Retinal pigment epithelial cell (primary cell): ENCODE measurements at regions not wholly inside any gene's neighbourhood (a gene's known extent, or its start where the extent isn't known, plus 50 kb on each side); places are given as distances from the start of the nearest gene placed in this dataset.

Experiments
- DNase-seq: peaks from one replicate; pipeline ENCODE4 v3.0.0-alpha.2; 2010; ENCODE audit warnings: low read depth
- H3K4me3 ChIP-seq: 2 replicates; pipeline ENCODE4 v1.5.1; 2011; ENCODE audit warnings: mild to moderate bottlenecking, low read length, control low read depth, moderate library complexity
- TF ChIP-seq, protein P1 (sequence below): conservative IDR thresholded peaks from 2 replicates; pipeline ENCODE4 v1.5.1; 2011; ENCODE audit warnings: low read depth, low read length, control low read depth, inconsistent platforms

GRCh38 chr5:124892185-124892848 is 145.9 kb upstream of the ZNF608 start:
- H3K4me3 ChIP-seq: no peak overlapping the region
- no peak for DNase-seq
- TF ChIP-seq, protein P1, sequence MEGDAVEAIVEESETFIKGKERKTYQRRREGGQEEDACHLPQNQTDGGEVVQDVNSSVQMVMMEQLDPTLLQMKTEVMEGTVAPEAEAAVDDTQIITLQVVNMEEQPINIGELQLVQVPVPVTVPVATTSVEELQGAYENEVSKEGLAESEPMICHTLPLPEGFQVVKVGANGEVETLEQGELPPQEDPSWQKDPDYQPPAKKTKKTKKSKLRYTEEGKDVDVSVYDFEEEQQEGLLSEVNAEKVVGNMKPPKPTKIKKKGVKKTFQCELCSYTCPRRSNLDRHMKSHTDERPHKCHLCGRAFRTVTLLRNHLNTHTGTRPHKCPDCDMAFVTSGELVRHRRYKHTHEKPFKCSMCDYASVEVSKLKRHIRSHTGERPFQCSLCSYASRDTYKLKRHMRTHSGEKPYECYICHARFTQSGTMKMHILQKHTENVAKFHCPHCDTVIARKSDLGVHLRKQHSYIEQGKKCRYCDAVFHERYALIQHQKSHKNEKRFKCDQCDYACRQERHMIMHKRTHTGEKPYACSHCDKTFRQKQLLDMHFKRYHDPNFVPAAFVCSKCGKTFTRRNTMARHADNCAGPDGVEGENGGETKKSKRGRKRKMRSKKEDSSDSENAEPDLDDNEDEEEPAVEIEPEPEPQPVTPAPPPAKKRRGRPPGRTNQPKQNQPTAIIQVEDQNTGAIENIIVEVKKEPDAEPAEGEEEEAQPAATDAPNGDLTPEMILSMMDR: no peak

- DNase-seq: no peak
- H3K4me3 ChIP-seq: no peak overlapping the region
- TF ChIP-seq, protein P1: no peak
Observed at GRCh38 chr5:124894541-124894940, 148.1 kb upstream of the ZNF608 start.

GRCh38 chr5:124895236-124895635 is 148.8 kb upstream of the ZNF608 start:
- TF ChIP-seq, protein P1: no peak
- no peak overlapping the region for H3K4me3 ChIP-seq
- DNase-seq: peak; percentile 75

GRCh38 chr5:124901081-124901480 is 154.6 kb upstream of the ZNF608 start:
- DNase-seq: no peak
- TF ChIP-seq, protein P1: no peak
- H3K4me3 ChIP-seq: no peak overlapping the region

DNA sequence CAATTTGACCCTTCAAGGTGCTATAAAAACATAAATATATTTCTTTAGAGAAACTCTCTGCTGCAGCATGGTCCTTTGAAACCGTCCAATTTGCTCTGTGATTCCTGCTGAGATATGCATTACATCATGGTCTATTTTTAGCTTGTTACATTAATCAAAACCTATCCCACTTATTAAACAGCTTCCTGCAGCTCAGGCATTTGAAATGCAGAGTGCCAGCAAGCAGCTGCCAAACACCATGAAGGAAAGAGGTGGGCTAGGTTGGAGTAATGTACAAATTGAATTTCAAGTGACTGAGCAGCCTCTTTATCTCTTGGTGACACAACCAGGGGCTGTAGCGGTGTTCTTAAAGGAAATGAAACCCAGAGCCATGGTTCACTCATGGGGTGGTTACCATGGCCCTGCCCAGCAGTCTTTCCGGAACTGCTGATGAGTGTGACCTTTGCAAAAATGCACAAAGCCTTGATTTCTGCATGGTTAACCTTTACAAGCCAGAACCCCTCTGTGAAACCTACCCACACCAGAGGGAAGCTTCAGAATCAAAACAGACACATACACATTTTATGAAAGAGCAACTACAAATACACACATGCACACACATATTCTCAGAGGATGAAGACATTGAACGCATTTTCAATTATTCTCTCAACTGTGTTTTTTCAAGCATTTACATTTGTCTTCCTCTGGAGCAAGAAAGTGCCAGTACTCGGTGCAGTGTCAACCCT is 155.8 kb upstream of the ZNF608 start:
- TF ChIP-seq, protein P1: no peak
- no peak overlapping the region for H3K4me3 ChIP-seq

DNA sequence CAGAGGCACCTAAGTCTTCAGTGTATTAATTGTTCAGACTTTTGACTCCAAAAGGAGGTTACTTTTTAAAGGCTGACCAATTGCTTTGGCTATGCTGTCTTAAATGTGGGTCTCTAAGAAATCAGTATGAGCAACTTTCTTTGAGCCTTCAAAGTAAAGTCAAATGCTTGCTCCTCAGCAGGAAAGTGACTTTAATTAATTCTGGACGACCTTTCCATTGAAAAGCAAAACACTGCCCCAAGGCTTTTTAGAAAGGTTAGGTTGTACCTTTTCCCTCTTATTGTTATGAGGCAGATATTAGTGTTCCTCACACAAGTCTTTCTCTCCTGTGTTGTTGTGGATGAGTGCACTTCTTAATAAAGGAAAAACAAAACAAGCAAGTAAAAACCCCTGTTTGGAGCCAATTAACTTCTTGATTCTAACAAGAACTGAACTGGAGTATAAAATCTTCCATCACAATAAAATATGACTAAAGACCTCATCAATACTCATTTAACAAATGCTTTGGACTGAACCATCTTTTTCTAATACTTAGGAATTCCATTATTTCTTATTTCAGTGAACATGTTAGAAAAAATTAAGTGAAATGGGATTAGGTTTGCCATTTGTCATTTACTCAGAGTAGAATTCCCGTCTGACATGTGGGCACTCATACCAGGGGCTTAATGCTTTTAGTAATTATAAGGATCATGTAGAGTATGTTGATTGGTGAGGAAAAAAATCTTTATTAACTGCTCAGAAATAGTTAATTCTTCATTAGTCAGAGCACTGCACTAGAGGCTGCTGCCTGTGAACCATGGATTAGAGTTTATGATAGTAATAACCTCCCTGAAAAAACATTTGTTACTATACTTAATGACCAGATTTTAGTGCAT is 159.1 kb upstream of the ZNF608 start:
- TF ChIP-seq, protein P1: no peak
- peak; percentile 91 for DNase-seq
- H3K4me3 ChIP-seq: no peak overlapping the region

More for the DNA sequence above, 155.8 kb upstream of the ZNF608 start:
- peak; percentile 43 for DNase-seq
